CD4-positive, alpha-beta T cell treated with Interleukin-15 for 1 hour (primary cell): ENCODE measurements at regions not wholly inside any gene's neighbourhood (a gene's known extent, or its start where the extent isn't known, plus 50 kb on each side); places are given as distances from the start of the nearest gene placed in this dataset.

ENCODE experiments used
- DNase-seq: peaks from one replicate; pipeline ENCODE4 v3.0.0-alpha.2; 2020

DNA sequence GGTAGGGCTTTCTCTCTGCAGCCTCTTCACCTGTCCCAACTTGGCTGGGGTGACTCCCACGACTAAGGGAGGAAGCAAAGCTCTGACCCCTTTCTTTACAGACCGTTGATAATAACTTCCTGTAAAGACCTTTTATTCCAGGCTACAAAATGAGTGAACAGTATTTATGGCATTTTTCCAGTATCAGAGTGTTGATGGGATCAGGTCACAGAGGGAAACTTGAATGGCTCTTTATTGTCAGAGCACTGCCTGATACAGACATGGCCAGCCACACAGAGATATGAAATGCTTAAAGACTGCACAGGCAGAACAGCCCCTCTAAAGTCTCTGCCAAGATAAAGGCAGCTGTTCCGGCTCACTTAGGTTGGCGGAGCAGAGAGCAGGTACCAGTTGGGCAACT lies 1033.9 kb upstream of the NR2F2 start:
- no peak for DNase-seq

DNA sequence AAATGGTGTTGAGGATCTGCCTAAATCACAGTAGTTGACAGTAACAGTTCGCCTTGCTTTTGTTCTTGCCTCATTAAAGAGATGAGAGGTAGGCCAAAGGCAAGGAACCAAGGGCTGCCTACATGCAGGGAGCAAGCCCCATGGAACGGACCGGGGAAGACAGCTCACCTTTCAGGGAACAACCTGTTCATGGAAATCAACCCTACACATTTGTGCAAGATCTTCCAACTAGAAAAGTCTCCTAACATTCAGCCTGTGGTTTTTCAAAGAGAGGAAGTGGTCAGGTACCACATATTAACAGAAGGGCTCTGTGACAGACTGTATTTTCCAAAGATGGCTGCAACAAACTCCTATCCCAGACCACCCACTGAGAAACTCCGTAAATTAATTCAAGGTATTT lies 1031.8 kb upstream of the NR2F2 start:
- no peak for DNase-seq

DNA sequence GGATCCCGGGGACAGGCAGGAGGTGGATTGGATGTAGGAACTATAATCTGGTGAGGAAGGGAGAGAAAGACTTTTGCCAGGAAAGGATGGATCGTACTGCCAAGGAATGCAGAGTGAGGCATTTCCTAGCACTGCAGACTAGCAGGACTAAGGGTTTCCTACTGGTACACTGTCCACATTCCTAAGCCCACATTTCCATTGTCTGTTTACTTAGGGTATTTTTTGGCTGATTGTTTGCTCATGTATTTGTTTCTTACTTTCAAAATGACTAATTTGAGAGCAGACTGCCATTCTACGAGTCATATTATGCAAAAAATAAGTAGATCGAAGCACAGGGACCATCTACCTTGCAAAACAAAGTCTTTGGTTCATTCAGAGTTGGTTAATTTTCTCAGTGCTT lies 1029.5 kb upstream of the NR2F2 start:
- no peak for DNase-seq

DNA sequence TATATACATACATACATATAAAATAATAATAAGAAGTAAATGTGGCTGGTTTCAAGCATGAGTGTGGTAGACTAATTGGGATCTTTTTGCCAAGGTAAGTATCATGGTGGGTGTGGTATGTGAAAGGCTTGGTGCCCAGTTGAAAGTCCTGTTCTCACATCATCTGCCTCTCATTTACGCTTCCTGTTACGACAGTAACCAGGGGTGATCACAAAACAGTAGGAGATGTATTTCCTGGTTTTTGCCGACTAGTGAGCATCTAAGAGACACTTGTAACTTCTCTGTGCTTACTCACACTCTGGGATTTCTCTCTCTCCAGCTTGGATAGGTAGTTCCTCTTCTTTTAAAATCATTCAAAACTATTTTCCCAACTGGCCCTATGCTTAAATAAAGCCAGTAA lies 1028.3 kb upstream of the NR2F2 start:
- DNase-seq = no peak

DNA sequence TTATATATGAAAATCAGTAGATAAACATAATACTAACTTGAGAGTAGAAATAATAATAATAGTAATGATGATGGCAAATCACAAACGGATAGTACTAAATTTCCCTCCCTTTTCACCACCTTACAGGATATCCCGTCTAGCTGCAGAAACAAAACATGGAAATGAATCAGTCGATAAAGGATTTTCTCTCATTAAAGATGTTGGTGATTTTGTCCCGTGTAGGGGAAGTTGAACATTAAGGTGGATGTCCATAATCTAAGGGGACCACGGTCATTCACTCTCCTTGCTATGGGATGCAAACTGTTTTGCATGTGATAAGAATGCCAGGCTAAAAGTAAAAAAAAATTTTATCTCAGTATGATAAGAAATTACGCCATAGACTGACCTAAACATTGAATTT lies 1027.7 kb upstream of the NR2F2 start:
- DNase-seq = no peak

DNA sequence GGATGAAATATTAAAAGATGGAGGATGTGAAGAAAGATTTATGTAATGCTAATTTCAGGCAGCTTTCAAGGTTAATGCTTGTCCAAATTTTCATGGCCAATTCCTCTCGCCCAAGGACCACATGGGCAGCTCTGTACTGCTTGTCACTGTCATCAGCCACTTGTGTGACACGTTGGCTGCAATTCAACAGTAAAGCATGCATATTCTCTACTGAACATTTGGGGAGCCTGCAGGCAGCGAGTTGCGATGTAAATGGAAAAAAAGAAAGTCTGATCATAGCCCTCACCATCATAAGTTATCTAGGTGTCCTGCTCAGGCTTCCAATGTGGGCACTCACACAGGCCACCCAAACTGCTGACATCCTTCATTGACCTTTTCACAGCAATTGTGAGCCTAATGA lies 1026.8 kb upstream of the NR2F2 start:
- no peak for DNase-seq

DNA sequence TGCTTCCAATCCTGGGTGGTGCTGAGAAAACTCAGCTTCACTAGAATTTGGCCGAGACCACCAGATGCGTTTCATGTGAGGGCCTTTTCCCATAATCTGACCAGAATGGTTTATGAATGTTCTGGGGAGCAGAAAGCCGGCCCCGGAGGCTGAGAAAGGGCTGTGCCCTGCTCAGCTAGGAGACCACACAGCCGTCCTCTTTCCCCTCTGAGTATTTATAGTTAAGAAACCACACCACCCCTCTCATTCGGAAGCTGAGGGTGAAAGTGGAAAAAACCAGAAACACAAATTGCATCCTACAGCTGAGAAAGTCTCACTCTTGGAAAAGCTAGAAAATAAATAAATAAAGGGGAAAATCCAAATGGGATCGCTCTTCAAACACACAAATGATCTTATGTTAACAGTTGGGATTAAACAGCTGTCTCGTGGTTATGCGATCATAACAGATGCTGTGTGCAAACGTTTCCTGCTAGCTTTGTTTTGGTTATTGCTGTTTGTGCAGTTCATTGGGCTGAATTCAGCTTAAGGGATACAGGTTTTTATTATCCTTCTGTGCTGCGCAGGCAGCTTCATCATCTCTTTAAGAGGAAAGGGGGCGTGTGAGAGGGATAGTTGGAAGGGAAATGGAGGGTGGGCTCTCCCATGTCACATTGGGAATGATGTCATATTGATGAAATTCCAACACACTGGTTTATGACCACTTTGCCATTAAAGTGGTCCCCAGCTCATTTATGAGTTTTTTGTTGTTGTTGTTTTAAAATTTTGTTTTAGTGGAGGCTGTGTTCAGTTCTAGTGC lies 1026.2 kb upstream of the NR2F2 start:
- no peak for DNase-seq

DNA sequence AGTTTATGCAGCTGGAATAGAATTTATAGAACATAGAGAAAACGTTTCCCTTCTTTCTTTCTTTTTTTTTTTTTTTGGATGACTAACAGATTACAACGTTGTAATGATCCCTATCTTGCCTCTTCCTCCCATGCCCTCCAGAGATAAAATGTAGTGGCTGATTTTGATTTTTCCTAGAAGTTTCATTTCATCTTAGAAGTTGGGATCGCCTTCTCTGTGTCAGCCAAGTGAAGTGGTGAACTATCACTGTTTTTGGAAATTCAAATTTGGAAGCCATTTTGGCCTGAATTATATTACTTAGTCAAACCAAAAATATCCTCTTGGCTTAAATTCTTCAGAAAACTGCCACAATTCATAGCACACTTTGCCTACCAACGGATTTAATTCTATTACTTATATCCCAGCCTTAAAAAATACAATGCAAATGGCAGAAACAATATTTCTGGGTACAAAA lies 1025.5 kb upstream of the NR2F2 start:
- DNase-seq = no peak

DNA sequence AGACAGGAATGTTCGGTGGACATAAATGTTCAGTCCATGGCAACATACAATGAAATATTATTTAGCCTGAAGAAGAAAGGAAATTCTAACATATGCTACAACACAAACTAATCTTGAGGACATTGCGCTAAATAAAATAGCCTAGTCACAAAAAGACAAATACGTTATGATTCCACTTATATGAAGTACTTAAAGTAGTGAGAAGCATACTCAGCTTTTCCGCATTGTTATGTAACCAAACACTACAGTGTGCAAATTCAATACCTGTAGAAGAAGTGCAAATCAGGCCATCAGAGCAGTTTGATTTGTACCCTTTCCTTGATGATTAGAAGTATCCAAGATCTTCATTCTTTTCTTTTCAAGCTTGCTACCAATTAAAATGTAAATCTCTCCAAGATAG lies 1023.4 kb upstream of the NR2F2 start:
- no peak for DNase-seq

DNA sequence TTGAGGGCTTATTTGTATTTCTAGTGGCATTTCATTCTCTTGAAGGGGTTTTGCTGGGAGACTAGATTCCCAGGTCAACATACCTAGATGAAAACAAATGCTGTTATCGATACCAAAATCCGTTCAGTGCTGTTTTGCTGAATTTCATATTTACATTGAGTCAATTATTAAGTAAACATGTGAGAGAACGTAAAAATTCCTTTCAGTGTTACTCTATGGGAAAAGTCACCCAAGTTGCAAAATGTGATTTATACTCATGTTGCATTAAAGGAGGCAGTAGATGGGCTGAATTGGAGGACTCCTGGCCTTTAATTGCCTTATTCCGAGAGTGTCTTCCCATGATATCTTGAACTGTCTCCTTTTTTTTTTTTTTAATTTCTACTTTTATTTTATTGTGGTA lies 1011.3 kb upstream of the NR2F2 start:
- DNase-seq = no peak

DNA sequence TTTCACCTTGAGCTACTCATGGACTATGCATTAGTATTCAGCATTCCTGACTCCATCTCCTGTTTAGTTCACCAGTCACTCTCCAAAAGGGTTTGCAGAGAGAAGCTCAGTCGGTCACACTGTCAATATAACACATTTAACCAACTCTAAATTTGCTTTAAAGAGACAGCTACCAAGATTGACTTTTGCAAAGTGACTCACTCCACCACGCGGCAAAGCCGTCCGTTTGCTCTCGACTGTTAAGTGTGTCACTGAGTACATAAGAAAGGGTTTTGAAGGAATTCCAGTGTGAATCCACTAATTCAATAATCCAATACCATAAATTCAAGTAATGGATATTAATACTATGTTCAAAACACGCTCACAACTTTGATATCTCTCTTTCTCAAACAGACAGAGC lies 1006.7 kb upstream of the NR2F2 start:
- no peak for DNase-seq

DNA sequence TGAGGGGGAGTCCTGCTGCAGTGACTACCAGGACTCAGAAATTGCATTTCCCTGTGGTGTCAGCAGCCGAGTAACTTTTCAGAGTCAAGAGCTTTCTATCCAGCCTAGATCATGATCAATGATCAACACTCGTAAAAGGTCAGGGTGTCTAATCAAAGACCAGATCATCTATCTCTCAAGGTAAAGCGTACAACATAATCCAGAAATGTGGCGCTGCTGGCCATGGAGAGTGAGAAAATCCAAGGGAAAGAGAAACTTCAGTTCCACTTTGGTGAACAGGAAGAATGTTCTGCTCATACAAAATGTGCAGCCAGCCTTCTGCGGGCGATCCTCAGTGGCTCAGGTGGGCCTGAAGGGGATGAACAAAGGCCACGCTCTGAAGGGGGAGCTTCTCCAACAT lies 1005.8 kb upstream of the NR2F2 start:
- no peak for DNase-seq

DNA sequence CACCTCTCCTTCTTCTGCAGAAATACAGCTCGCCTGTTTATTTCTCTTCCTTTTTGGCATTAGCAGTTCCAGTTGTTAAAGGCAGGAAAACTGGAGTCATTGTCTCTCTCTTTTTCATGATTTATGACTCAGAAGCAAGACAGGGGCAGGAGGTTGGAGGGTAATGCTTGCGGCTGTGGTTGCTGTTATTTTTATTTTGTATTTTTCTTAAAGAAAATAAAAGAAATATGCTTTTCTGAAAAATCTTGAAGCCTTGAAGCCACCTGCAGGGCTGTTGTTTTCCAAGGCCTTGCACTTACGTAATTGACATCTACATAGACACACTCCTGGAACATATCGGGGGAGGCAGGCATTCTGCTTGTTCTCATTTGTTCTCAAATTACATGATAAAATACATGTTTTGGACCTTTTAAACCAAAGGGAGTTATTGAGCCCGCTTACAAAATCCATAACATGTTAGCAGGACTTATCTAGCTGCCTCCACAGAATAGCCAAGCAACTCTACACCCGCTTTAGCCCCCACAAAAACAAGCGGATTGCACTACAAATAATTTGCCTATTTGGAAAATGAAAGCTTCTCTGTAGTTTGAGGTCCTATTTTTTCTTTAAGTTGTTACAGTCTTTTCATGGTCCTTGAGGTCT lies 1004.6 kb upstream of the NR2F2 start:
- DNase-seq = no peak

DNA sequence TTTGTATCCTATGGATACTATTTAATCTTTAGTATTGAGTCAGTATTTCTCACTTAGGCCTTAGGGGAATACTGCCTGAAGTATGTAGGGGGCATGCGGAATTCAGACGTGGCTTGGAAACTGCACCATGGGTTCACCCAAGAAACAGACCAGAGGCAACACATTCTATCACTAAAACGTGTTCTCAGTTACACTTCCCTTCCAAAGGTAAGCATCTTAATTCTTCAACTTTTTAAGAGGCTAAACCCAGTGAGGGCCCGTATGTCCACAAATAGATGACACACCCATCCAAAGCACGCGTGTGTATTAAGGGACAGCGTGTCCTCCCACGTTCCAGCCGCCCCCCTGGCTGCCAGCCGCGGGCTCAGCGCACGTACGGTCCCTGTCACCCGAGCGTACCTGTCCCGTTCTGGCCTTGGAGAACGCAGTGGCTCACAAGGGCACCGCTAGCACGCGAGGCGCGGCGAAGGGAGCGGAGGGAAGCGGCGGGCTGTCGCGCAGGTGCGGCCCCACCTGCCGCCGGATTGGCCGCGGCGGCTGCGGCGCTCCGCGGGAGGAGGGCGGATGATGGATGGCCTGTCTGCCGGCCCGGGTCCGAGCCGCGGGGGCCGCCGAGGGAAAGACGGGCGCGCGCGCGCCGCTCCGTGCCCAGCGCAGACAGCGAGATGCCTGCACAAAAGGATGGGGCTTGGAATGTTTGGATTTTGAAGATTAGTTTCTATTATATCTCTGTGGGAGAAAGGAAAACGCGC lies 1003.9 kb upstream of the NR2F2 start:
- no peak for DNase-seq

DNA sequence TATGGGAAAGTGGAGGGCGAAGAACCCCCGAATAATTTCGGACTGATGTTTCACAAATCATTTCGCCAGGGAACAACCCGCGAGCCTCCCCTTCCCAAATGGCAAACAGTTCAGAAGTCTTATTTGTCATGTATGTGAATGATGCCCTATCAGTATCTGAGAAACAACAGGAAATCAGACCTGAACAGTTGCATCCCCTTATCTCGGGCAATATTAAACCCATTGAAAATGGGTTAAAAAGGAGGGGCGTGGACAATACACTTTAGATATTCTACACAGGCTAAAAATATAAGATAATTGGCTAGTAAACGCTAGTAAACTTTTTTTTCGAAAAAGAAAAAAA lies 1003.3 kb upstream of the NR2F2 start:
- DNase-seq = no peak

DNA sequence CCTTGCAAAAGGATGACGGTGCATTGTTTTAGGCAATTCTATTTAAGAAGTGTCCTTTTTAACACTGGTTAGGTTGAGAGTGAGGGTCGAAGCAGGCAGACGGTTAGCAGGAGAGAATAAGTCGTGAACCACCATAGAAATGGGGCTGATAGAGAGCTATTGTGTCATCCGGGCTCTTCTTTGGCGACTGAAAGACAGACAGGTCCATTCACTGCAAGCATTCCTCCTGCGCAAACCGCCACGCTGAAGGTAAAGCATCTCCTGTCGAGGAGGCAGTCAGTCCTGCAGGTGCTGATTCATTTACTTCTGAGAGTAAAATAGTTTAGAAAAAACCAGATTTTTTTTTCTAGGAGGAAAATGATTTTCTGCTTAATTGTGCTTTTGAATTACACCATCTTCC lies 1002.8 kb upstream of the NR2F2 start:
- DNase-seq = no peak

DNA sequence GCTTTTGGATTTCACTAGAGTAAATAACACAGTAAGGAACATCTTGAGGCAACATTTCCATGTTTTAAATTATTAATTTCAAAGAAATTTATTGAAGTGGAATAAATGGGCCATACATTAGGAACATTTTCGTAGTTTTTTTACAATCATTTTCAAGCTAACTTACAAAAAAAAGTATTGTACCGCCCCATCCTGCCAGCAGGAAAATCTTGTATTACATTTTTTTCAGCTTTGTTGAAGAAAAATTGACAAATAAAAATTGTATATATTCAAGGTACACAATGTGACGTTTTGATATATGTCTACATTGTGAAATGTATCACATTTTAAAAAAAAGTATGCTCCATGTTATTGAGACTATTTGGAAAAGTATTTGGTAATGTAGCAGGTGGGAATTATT lies 1001.9 kb upstream of the NR2F2 start:
- no peak for DNase-seq

DNA sequence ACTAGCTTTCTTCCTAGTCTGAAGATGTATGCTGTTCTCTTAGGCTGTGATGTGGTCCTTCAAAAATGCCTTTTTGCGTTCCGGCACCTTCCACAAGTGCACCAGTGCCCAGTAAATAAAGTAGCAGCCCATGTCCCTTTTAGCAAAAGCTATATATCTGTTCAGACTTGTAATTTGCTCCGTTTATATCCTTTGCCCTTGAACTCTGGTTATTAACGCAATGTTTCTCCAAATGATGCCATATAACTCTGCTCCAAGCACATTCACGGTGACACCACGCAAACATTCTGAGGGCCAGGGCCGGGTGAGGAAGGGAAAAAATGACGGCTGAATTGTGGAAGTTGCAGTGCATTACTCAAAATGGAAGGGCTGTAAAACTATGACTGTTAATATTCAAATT lies 1001.1 kb upstream of the NR2F2 start:
- no peak for DNase-seq

DNA sequence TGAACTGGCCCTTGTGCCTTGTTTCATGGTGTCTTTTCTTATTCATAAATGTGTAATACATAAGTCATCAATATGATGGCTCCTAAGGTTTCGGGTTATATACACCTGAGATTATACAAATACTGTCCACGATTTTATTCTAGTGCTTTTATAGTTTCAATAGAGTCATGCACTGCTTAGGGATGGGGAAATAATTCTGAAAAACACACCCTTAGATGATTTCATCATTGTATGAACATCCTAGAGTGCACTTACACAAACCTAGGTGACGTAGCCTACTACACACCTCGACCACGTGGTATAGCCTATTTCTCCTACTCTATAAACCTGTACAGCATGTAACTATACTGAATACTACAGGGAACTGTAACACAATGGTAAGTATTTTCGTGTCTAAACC lies 988.8 kb upstream of the NR2F2 start:
- DNase-seq = no peak

DNA sequence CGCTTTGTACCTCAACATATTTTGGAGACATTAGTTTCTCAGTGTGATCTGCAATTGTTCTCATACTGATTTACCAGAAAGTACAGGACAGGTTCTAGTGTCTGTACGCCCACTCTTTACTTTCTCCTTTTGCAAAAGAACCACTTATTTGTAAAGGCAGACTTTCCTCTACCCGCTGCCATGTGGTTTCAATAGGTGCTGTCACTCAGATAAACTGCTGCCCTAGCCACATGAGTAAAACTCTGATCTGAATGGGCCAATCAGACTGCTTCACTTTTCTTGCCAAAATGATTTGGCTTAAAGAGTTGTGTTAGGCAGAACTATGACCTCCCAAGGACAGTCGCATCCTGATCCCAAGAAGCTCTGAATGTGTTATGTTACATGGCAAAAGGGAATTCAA lies 984.6 kb upstream of the NR2F2 start:
- DNase-seq = no peak

DNA sequence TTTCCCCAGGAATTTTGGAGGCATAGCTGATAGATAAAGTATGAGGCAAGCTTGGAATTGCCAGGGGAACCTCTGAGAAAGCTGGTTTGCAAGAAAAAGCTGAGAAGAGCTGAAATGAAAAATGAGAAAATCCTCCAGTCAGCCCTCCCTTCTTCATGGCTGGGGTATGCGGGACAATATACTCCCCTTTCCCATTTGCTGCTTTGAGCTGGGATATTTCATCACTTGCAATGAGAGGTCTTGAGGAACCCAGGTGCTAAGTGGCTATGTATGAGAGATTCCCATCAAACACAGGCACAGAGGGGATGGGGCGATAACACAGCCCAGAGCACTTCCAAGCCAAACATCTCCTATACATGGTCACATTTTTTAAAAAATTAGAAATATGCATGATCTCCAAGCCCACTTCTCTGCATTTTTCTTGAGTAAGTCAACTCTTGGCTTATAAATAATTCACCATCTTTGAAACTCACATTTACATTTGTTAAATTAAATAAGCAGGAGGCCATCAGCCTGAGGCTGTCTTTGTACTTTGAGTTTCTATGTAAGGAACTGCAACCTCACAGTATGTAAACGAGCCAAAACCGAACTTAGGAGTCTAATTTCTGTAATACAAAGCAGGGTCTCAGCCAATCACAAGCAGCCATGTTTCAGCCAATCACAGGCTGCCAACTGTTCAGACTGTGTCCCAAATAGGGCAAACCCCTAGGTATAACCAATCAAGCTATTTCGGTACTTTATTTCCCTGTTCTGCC lies 983.6 kb upstream of the NR2F2 start:
- DNase-seq = no peak

DNA sequence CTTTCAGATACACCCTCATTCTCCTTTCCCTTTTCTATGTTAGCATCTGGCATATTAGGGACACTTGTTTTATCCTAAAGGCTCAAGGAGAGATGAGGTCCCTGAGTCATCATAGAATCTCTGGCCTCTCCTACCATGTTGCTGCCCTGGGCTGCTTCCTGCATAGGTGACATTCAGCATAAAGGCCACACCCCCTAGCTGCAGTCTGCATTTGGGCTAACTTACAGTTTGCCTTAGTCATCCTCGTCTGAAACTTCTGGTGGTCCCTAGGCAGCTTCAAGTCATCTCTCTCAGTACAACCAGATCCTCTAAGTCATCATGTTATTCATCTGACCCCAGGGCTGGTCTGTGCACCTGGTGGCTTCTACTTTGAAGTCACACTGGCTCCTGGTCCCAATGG lies 982.7 kb upstream of the NR2F2 start:
- no peak for DNase-seq

DNA sequence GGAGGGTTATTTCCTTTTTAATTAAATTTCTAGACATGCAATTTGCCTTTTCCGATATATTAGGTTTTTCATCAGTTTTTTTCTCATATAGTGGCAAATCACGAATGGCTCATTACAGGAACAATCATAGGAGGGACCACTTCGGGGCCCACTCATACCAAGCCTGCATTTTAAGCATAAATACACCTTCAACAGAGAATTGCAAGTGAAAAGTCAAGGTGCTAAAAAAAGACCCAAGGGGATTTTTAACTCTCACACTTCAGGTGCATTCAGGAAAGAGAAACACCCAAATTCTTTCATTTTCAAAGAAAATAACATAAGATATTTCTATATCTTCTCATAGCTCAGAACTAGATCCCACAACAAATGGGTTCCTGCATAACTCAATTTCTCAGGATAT lies 979.6 kb upstream of the NR2F2 start:
- no peak for DNase-seq
